ENCODE measurements at regions not wholly inside any gene's neighbourhood (a gene's known extent, or its start where the extent isn't known, plus 50 kb on each side); places are given as distances from the start of the nearest gene placed in this dataset.

DNA sequence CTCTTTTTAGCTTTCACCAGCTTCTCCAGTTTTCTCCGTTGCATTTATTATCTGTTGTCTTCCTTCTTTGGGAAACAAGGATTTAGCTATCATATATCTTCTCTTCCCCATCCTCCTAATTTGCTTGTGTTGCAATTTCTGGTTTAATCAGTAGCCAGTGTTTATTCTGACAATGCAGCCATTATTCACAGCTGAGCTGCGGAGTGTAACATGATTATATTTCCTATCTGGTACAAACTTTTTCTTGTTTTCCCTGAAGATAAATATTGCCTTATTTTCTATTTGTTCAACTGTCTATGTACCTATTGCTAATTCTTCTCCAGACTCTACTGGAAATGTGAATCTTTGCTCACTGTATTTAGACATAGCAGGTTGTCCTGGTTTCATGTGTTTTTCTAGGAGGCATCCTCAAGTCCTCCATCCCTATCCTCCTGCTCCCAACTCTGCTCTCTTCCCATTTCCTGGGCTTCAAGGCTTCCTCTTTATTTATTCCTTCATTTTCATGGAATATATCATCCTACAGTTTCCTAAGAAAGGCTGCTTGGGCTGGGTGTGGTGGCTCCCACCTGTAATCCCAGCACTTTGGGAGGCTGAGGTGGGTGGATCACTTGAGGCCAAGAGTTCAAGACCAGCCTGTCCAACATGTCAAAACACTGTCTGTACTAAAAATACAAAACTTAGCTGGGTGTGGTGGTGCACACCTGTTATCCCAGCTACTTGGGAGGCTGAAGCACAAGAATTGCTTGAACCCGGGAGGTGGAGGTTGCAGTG, 72.4 kb upstream of the KDM7A start:
- ATAC-seq (ENCODE audit: insufficient number of reproducible peaks, low FRiP score, low read depth) (no peak), DNase-seq (ENCODE audit: low spot score) (no peak)
- TF ChIP-seq, protein P1, sequence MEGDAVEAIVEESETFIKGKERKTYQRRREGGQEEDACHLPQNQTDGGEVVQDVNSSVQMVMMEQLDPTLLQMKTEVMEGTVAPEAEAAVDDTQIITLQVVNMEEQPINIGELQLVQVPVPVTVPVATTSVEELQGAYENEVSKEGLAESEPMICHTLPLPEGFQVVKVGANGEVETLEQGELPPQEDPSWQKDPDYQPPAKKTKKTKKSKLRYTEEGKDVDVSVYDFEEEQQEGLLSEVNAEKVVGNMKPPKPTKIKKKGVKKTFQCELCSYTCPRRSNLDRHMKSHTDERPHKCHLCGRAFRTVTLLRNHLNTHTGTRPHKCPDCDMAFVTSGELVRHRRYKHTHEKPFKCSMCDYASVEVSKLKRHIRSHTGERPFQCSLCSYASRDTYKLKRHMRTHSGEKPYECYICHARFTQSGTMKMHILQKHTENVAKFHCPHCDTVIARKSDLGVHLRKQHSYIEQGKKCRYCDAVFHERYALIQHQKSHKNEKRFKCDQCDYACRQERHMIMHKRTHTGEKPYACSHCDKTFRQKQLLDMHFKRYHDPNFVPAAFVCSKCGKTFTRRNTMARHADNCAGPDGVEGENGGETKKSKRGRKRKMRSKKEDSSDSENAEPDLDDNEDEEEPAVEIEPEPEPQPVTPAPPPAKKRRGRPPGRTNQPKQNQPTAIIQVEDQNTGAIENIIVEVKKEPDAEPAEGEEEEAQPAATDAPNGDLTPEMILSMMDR (IDR thresholded peaks at IDR 0.05) = no peak
- Histone ChIP-seq H3K36me3 (no peaks in the 10 kb centered on the region), H3K4me3 (no peak overlapping the region), H3K27me3 (replicated peaks; ENCODE audit: insufficient read depth) (no peaks in the 10 kb centered on the region), H3K4me1 (ENCODE audit: control insufficient read depth in 1 of 2, low read depth in 2 of 2) (no peaks in the 10 kb centered on the region), H3K27ac (no peak overlapping the region), H3K9me3 (no peaks in the 10 kb centered on the region)

DNA sequence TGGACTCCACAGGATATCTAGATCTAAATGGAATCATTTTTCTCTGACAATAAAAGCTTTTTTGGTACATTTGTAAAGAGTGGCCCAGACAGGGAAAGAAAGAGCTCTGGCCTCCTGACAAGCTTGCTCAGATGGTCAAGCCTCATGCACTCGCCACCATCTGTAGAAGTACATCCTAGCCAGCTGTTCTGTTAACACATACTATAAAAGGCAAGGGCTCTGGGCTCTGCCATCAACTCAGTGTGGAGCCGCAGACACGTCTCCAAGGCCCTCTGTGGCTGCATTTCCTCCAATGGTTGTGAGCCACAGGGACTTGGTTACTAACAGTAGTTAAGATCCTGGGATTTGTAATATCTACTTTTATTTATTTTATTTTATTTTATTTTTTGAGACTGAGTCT, 70.8 kb upstream of the KDM7A start:
- Histone ChIP-seq H3K4me3 (no peak overlapping the region), H3K9me3 (no peaks in the 10 kb centered on the region), H3K4me1 (ENCODE audit: control insufficient read depth in 1 of 2, low read depth in 2 of 2) (no peaks in the 10 kb centered on the region), H3K27ac (no peak overlapping the region), H3K36me3 (no peaks in the 10 kb centered on the region), H3K27me3 (replicated peaks; ENCODE audit: insufficient read depth) (no peaks in the 10 kb centered on the region)
- TF ChIP-seq, protein P1 (IDR thresholded peaks at IDR 0.05) = no peak
- DNase-seq (ENCODE audit: low spot score) (no peak), ATAC-seq (ENCODE audit: insufficient number of reproducible peaks, low FRiP score, low read depth) (no peak)

DNA sequence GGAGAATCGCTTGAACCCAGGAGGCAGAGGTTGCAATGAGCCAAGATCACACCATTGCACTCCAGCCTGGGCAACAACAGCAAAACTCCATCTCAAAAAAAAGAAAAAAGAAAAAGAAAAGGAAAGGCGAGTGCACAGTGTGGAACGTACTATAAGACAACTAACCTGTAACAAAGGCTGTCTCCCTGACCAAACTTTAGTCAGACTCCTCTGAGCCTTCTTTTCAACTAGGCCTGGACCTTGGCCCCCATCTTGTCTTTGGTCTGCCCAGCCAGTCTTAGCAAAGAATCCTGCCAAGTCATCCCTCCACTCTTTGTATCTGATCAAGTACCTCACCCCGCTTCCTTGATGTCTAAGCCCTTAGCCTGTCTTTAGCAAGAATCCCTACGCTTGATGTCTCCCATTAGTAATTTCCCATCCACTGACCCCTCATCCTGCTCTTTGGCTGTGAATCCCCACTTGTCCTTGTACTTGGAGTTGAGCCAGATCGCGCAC, 68.9 kb upstream of the KDM7A start:
- Histone ChIP-seq H3K27ac (no peak overlapping the region), H3K36me3 (no peaks in the 10 kb centered on the region), H3K4me1 (ENCODE audit: control insufficient read depth in 1 of 2, low read depth in 2 of 2) (no peaks in the 10 kb centered on the region), H3K4me3 (no peak overlapping the region), H3K27me3 (replicated peaks; ENCODE audit: insufficient read depth) (no peaks in the 10 kb centered on the region), H3K9me3 (no peaks in the 10 kb centered on the region)
- no peak for DNase-seq (ENCODE audit: low spot score)
- no peak for ATAC-seq (ENCODE audit: insufficient number of reproducible peaks, low FRiP score, low read depth)
- TF ChIP-seq, protein P1 (IDR thresholded peaks at IDR 0.05) = no peak

DNA sequence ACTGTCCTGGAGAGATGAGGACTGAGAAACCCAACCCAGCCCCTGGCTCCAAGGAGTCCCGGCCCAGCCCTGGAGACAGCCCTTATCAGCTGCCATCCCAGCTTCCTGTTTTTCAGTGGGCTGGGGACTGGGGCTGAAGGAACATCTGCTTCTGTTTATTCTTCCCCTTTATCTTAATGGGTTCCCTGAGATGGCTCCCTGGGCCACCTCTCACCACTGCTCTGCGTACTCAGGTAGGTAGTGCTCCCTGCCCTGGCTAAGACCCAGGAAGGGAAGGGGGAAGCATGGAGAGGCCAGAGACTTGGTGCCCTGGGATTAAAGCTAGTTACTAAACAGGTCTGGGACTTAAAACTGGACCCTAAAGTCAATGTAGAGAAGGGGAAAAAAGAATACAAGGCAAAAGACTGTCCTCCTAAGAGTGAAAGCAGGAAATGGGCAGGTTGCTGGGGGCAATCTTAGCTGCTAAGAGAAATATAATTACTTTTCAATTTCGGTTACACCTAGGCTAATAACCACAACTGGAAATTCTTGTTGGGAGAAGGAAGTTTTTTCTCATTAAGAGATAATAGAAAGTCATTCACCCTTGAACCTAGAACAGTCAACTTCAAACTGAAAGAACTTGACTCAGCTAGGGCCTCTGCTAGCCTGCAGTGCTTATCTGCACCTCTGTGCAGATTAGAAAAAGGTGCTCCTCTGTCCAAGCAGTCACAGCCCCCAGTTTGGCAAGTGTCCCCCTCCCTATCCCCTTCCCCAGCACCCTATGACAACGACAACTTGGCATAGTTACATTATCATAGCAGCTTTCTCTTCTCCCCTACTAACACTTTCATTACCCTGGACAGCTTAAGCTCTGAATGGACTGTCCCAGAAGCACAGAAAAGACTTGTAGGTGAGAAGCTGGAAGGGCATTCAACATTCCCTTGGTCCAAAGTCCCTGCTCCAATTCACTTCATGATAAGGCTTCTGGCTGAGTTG, 65.6 kb upstream of the KDM7A start:
- ATAC-seq (ENCODE audit: insufficient number of reproducible peaks, low FRiP score, low read depth) (no peak), DNase-seq (ENCODE audit: low spot score) (no peak)
- Histone ChIP-seq H3K36me3 (no peaks in the 10 kb centered on the region), H3K27ac (no peak overlapping the region), H3K9me3 (no peaks in the 10 kb centered on the region), H3K4me1 (ENCODE audit: control insufficient read depth in 1 of 2, low read depth in 2 of 2) (no peaks in the 10 kb centered on the region), H3K4me3 (no peak overlapping the region), H3K27me3 (replicated peaks; ENCODE audit: insufficient read depth) (no peaks in the 10 kb centered on the region)
- TF ChIP-seq, protein P1 (IDR thresholded peaks at IDR 0.05) = no peak

DNA sequence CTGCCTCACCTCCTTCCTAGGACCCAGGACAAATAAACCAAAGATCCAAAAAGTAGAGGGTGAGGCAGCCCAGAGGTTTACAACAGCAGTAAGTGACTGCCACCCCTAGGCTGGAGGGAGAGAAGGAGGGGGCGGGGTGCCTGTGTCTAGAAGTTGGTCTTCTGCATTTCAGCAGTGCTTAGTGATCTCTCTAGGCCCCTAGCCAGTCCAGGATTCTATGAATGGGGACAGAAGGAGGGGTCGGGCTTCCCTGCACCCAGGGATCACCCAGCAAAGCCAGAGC, 62.8 kb upstream of the KDM7A start:
- no peak overlapping the region for H3K4me3 ChIP-seq
- H3K27ac ChIP-seq = no peak overlapping the region
- H3K9me3 ChIP-seq = no peaks in the 10 kb centered on the region
- H3K27me3 ChIP-seq (replicated peaks; ENCODE audit: insufficient read depth) = no peaks in the 10 kb centered on the region
- no peak for DNase-seq (ENCODE audit: low spot score)
- H3K36me3 ChIP-seq = no peaks in the 10 kb centered on the region
- no peak for ATAC-seq (ENCODE audit: insufficient number of reproducible peaks, low FRiP score, low read depth)
- no peaks in the 10 kb centered on the region for H3K4me1 ChIP-seq (ENCODE audit: control insufficient read depth in 1 of 2, low read depth in 2 of 2)
- TF ChIP-seq, protein P1 (IDR thresholded peaks at IDR 0.05) = no peak

All from thoracic aorta (tissue), 2 donors.